NCI-H128 (cell line): ENCODE measurements at regions not wholly inside any gene's neighbourhood (a gene's known extent, or its start where the extent isn't known, plus 50 kb on each side); places are given as distances from the start of the nearest gene placed in this dataset.
"Not testable (repeated sequence)": the region's sequence is repeated elsewhere in the genome, so short reads cannot be mapped to it uniquely, and the experiment has no call there.

Experiments
- DNase-seq: peaks from one replicate; lab custom pipeline; 2025; ENCODE audit not compliant: unreplicated experiment; lab: John Stamatoyannopoulos, UW

GRCh38 chr1:29397981-29398380 is 161.7 kb downstream of the PTPRU start:
- DNase-seq, result no peak

GRCh38 chr1:29397256-29397590 is 160.9 kb downstream of the PTPRU start:
- DNase-seq, result no peak

DNA sequence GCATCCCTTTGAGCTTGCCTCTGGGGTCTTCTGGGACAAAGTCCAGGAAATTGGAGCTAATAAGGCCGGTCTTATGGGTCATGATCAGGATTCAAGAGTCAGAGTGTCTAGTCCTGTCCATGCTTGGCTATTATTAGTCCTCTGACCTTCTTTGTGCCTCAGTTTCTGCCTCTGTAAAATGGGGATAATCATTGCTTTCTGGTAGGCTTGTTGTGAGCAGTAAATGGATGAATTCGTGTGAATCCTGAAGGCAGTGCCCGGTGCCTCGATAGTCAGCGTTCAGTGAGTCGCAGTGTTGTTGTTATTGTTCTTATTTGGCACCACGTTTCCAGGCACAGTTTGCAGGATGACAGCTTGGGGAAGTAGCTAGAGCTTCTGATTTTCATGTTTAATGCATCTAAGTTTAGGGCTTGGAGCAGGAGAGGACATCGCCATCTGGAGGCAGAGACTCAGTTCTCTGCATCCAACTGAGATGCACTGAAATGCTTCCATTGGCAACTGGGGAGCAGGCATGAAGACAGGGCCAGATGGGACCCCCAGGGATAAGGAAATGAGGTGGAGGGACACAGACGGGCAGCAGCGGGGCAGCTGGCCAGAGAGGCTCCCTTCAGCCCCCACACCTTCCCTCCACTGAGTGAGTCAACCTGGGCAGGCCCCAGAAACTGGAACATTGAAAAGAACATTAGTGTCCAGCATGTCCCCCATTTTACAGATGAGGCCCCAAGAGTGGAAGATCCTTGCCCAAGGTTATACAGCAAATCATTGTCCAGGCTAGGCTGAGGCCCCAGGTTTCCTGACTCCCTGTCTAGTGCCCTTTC is 160.3 kb downstream of the PTPRU start:
- no peak for DNase-seq

DNA sequence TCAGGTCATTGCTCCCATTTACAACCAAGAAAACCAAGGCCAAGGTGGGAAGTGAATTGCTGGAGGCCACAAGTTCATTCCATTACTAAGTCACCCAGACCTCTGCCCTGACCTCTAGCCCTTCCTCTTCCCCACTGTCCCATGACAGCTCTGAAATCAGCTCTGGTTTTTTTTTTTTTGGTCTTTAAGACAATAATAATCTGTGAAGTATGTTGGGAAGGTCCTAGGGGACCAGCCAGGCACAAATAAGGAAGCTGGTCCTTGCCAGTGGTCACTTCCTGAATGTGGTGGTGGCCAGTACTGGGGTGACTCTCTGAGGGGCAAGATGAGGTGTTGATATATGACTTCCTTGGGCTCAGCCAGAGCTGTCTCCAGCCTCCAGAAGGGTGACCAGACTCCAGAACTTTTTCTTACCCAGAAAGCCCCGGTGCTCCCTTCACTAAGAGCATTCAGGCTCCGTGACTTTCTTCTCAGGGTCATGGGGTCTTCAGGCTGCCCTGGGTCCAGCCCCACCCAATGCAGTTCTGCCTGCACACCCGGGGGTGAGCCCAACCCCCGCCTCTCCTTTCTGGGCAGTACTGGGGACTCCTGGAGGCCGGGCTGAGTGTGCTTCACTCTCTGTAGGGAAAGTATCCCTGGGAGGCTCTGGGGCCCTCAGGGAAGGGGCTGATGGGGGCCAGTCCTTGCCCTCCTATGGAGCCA is 159.6 kb downstream of the PTPRU start:
- no peak for DNase-seq

DNA sequence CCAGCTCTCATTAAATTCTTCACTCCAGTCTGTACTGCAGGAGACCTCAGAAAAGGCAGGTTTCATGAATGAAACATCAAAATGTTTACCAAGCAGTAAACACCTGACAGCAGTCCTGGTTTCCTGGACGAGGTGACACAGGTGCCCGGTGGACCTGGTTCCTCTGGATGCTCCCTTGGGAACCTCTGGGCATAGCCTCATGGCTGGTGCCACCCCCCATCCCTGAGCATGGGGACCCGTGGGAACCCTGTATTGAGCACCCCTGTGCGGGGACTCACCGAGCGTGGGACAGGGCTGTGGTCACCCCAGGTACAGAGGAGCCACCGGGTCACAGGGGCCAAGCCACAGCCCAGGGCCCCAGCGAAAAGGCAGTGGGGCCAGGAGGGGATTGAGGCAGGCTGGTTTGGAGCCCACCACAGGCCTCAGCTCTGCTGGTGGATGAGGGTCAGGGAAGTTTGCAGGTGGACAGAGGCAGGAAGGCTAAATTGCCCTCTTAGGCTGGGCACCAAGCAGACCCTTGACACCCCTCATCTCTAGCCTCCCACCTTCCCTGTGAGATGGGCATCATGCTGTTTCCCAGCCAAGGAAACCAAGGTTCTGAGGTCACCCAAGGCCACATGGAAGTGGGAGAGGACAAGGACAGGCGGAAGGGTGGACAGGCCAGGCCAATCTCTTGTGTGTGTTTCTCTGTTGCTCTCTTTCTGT is 158.4 kb downstream of the PTPRU start:
- DNase-seq, result no peak

DNA sequence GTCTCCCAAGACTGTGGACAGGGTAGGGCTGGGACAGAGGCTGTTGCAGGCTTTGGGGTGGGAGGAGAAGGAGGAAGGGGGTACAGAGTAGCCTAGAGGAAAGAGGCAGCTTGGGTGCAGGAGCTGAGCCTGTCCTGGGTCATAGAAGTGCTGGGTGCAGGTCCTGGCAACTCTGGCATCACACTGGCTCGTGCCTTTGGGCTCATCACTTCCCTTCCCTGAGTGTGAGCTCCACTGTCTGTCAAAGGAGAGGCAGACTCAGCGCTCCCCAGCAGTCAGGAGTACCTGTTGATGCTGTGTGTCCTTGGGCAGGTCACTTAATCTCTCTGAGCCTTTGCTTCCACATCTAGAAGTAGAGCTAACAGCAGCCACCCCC is 157.1 kb downstream of the PTPRU start:
- DNase-seq, result no peak

GRCh38 chr1:29392486-29393450 is 156.4 kb downstream of the PTPRU start:
- DNase-seq, result no peak

DNA sequence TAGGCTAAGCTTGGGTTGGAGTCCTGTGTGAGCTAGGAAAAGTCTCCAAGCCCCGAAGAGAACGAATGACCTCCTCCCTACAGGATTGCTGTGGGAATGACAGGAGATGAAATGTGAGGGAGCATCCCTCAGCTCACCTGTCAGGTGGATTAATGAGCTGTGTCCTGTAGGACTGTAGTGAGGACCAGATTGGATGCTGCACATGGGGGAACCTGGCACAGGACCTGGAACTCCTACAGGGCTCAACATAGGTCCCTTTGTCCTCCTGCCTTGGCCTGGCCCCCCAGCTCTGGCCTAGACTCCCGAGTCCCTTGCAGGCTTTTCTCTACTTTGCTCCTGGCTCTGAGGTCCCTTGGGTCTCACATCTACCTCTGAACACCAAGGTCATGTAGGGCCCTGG is 155.7 kb downstream of the PTPRU start:
- DNase-seq, result no peak

GRCh38 chr1:29391362-29391880 is 155.1 kb downstream of the PTPRU start:
- no peak for DNase-seq

DNA sequence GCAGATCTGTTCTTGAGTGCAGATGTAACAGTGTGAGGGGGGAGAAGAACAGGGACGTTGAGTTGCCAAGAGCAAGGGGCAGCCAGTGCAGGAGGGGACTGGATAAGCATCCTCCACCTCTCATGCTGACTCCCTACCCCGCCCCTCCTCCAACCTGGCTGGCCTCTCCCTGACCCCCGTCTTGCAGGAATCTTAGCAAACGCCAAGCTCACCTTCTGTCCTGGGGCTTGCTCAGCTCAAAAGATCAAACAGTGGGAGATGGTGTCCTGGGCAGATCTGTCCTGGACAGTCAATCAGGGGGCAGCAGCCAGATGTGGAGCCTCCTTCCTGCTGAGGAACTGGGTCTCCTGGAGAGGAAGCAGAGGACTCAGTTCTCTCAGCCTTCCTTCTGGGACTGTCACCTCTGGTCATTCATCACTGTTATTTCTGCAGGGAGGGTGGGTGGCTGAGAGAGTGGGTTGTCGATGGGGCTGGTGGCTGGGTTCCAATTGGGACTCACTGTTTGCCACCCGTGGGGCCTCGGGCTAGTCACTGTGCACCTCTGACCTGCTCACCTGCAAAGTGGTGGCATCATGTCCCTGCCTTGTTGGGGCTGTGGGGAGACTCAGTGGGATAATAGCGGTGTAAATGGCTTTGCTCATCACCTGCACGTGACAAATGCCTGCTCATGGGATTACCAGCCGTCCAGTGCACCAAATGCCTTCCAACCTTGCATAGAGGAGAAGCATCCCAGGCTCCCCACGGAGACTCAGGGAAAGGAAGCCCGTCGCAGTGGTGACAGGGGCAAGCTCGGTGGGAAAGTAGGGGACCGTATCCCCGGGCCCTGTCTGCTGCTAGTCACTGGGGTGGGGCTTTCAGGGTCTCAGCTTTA is 154.4 kb downstream of the PTPRU start:
- DNase-seq, result no peak

DNA sequence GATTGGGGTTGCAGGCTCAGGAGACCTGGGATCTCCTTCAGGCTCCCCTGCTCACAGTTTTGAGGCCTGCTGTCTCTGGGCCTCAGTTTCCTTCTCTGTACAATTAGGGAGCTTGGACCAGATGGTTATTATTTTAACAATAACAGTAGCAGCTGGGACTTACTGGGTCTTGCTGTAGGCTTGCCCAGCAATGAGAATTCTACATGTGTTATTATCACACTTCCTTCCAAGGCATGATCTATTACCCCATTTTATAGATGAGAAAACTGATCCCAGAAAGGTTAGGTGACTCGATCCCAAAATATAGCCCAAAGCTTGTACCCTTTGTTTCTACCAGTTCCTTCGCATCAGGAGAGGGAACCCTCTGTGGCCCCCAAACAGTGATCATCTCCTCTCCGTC is 153.8 kb downstream of the PTPRU start:
- DNase-seq, result no peak

DNA sequence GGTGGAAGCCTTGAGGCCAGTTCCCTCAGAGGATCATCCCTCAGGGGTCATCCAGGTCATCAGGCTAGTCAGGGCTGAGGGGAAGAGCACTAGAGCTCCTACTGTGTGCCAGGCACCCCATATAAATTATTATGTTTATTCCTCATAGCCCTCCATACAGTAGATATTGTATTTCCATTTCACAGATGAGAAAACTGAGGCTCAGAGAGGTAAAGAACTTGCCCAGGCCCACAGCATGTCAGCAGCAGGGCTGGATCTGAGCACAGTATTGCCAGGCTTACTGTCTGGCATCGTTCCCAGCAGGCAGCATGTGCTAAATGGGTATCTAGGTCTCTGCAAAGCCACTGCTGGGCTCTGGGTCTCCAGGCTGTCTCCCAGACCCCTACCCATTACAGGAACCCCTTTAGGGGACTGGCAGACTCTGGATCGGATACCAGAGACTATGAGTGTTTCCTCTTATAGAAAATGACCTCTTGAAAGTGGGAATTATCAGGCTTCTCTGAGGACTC is 153.3 kb downstream of the PTPRU start:
- DNase-seq, result no peak

- DNase-seq, result no peak
These were observed 152.6 kb downstream of the PTPRU start for GRCh38 chr1:29388884-29389283.

- DNase-seq, result no peak
These were observed 151.8 kb downstream of the PTPRU start for GRCh38 chr1:29388170-29388569.

DNA sequence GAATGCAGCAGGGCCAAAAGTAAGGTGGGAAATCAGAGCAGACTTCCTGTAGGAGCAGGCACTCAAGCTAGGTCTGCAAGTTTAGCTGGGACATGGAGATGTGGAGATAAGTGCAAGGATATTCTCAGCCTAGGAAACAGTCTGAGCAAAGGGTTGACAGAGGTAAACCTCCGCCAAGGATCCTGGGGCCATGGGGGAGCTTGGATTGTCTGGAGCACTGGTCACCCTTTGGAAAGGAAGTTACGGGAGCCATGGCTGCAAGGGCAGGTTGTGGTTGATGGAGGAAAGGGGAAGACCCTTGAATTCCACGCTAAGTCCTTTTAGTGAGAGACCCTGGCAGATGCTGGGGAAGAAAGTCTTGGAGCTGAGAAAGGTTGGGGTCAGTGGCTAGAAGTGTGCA is 150.9 kb downstream of the PTPRU start:
- no peak for DNase-seq

- not testable (repeated sequence) for DNase-seq
These were observed 150.1 kb downstream of the PTPRU start for GRCh38 chr1:29386453-29386852.

DNA sequence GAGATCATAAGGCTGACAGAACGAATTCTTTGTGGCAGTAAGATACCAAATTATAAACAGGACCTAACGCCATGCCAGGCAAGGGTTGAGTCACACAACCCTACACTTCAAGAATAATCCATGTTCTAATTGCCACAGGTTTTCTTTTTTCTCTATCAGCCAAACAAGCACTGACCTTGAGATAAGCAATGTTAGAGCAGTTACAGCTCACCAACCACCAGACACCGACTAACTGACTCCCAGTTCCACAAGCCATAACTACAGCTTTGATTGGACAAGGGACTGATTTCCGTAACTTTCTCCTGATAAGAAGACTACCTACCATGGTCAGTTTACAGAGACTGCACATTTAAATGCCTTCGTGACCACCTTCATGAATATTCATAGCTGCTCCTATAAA is 149.6 kb downstream of the PTPRU start:
- no peak for DNase-seq

GRCh38 chr1:29384496-29385015 is 148.2 kb downstream of the PTPRU start:
- no peak for DNase-seq

- no peak for DNase-seq
These were observed 147.5 kb downstream of the PTPRU start for GRCh38 chr1:29383746-29384371.
